Brain pericyte (primary cell): ENCODE measurements at regions not wholly inside any gene's neighbourhood (a gene's known extent, or its start where the extent isn't known, plus 50 kb on each side); places are given as distances from the start of the nearest gene placed in this dataset.
"Not testable (repeated sequence)": the region's sequence is repeated elsewhere in the genome, so short reads cannot be mapped to it uniquely, and the experiment has no call there.

Experiments
- DNase-seq: peaks from one replicate; pipeline ENCODE4 v3.0.0-alpha.2; 2012; ENCODE audit warnings: low read depth, low spot score

DNA sequence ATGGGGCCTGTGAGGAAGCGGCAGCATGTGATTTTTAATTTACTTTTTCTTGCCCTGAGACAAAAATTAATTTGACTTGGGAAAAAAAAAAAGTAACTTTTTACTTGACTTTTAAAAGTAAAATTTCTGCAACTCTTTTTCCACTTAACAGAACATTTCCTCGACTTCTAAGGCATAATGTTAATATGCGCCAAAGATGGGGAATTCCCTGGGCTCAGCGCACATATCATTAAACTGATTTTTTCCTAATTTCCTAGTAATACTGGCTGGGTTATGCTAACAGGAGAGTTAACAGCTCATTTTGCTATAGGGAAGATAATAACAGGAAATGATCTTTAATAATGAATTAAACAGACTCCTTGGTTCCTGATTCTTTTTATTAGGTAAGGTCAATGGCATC, 120.6 kb upstream of the CDH5 start:
- DNase-seq = no peak

GRCh38 chr16:66245072-66245471, 121.4 kb upstream of the CDH5 start:
- DNase-seq = no peak

DNA sequence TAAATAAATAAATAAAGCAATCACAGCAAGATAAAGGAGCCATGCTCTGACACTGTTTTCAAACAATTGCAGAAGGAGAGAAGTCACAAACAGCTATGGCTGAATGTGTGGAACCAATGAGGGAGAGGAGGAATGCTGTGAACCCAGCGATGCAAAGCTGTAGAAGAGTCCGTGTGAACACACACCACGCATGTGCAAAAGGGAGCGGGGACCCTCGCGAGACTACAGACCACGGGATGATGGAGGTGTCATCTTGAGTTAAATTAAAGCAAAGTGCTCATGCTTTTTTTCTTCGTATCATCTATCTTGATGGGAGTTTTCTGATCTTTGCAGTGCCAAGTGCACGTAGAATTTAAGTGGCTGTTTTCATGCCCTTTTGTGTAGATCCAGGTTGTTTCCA, 123.8 kb upstream of the CDH5 start:
- DNase-seq = no peak

GRCh38 chr16:66242206-66242605, 124.3 kb upstream of the CDH5 start:
- not testable (repeated sequence) for DNase-seq

GRCh38 chr16:66240631-66241395, 125.7 kb upstream of the CDH5 start:
- no peak for DNase-seq

- DNase-seq = no peak
These were observed 126.4 kb upstream of the CDH5 start for GRCh38 chr16:66240088-66240487.

DNA sequence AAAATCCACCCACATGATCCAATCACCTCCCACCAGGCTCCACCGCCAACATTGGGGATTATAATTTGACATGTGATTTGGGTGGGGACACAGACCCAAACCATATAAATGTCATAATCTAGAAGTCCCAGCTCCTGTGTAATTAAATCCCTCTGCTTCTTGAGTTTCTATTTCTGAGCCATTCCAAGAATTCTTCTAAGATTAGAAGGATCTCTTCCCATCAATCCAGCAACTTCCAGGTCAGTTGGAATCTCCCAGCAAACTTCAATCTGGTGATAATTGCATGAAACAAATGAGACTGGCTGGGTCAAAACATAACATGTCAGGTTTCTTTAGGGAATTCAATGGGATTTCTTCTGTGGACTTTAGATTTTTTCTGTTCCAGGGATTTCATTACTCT, 127.8 kb upstream of the CDH5 start:
- no peak for DNase-seq

DNA sequence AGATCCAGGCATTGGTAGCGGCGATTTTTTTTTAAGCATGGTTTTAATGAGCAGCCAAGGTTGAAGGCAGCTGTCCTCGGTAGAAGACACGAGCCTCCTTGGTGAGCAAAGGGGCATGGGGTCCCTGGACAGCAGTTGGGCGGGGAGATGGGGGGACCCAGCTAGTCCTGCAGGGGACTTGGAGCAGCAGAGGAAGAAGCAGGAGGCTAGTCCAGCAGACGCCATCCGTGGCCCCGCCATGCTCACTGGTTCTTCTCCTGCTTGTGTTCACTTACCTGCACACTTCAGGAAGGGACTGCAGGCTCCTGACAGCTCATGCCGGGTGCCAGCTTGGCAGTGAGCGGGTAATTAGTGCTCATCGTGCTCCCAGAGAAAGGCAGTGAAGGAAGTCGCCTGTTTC, 130.2 kb upstream of the CDH5 start:
- DNase-seq = no peak

DNA sequence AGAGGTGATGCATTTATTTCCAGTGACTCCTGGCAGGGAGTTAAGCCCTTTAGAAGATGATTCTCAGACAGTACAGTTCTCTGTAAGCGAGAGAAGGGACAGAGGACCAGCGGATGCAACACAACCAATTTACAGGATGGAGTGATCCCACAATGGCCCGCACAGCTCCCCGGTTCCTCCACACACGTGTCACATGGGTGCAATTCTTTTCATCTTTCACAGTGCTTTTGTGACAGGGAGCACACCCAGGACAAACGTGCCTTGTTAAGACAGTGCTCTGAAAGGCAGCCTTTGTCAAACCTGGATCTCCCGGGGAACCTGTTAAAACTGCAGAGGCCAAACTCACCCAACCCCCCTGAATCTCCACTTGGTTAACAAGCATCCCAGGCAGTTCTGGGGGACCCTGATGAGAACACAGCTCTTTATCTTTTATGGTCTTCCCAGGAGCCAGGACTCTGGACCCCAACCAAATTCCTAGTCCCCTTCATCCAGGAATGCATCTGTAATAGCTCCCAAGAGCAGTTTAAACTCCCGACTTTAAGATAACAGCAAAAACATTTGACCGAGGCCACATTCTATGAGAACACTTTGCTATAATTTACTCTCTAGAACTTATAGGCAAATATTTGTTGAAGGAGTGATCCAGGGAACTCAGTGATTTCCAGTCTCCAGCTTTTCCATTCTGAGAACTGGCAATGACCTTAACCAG, 134.9 kb upstream of the CDH5 start:
- DNase-seq = no peak

DNA sequence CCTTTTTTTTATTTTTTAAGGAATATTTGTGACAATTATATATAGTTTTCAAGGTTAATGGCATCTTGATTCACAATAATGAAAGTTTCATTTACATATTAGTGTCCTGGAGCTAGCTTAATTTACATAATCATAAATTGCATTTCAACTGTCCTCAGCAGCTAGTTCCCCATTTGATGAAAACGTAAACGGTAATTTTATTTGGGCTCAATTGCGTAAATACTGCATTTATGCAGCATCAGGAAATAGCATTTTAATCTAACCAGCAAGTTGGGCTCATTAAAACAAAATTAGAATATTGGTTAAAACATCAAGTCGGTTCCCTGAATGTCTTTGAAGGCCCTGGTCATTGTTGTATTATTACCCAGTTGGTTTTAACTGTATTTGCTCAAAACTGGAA, 136.8 kb upstream of the CDH5 start:
- no peak for DNase-seq

- DNase-seq = no peak
These were observed 137.7 kb upstream of the CDH5 start for GRCh38 chr16:66228792-66229191.

GRCh38 chr16:66227766-66228530, 138.5 kb upstream of the CDH5 start:
- DNase-seq = no peak

DNA sequence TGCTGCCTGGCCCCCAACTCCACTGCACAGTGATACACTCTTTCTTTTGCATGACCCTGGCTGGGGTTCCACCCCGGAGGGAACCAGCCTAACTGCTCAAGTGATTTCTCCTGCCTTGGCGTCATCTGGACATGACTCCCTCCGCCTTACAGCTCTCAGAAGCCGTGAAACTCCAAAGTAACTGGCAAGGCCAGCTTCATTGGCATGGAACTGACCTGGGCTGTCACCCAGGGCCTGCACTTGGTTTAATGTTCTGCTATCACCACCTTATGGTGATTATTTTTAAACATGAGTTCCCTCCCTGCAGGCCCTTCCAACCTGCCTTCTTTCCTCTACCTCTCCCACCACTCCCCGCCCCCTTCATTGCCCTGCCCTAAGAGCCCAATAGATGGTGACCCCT, 139.7 kb upstream of the CDH5 start:
- no peak for DNase-seq

DNA sequence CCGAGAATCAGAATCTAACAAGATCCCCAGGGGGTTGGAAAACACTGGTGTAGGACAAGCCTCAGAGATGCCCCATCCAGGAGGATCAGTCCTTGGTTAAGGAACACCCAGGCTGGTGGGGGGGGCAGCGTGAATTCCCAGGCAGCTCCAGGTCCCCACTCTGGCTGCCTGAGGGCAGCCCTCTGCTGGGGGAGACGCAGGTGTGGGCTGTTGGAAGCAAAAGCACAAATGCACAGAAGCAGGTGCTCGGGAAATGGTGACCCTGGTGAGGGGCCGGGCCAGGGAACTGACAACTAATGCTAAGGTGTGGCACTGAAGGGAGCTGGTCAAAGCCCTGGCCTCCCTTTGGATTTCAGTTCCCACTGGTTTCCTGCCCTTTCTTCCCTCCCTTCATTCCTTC, 140.8 kb upstream of the CDH5 start:
- DNase-seq = no peak

DNA sequence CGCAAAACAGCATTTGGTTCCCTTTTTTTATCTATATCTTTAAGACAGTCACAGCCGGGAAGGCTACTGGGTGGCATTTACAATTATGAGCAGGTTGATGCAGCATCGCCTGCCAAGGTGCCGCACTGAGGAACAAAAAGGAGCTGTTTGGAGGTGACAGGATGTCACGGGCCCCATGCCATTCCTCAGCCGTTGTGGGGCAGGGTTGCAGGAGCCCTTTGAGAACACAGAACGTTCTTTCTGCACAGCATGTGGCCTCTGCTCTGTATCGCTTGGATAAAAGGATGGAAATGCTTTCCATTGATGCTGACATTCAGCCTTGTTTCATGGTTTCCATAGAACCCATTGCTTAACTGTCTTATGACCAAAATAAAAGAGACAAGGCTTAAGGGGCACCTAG, 141.9 kb upstream of the CDH5 start:
- DNase-seq = no peak

GRCh38 chr16:66224186-66224585, 142.3 kb upstream of the CDH5 start:
- no peak for DNase-seq

GRCh38 chr16:66223176-66223780, 143.2 kb upstream of the CDH5 start:
- DNase-seq = no peak

DNA sequence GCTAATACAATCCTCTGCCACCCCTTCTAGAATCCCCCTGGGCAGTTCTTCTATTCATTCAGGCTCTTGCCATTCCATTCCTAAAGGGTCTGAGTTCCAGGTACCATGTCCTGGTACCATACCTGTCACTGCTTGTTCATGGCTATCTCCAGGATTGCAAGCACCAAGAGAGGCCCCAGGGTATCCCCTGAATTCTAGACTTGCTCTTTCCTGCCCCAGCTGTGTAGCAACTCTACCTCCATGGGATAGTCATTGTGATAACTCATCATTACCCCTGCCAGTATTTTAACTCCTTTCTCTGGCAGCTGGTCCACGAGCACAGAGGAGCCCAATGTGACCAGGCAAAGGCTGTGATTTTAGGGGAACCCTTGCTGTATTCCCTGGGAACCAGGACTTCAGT, 143.7 kb upstream of the CDH5 start:
- no peak for DNase-seq

GRCh38 chr16:66220702-66221101, 145.8 kb upstream of the CDH5 start:
- DNase-seq = no peak

DNA sequence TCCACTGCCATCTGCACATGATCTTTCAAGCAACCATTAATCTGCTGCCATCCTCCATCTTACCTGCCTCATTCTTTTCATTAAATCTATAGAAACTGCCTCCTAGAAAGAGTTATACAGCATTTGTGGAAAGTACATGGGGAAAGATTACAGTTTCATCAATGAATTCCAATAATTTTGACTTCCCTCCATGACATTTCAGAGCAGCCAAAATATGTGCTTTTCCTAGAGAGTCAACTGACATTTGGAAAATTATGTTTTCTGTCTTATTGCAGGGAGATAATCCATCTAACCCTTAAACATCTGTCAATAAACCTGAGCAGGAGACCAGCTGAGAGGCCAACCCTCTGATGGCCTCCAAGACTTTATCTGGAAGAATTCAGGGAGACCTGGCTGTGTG, 147.0 kb upstream of the CDH5 start:
- DNase-seq = no peak

- no peak for DNase-seq
These were observed 154.1 kb upstream of the CDH5 start for GRCh38 chr16:66212428-66212827.

DNA sequence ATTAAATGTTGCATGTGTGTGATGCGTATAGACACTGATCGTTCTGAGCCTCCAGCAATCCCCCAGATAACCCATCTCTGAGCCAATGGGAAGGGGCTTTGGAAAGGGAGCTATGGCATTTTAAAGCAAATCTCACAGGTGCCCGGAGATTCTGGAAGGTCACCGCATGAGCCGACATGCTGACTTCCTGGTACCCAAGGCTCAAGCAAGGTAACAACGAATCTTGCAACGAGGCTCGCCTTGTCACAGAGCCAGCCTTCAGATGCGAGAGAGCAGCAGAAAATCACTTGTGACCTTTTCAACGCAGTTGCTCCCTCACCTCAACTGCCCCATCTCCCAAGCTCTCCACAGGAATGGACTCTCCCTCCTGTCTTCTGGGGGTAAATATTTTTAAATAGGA, 154.8 kb upstream of the CDH5 start:
- no peak for DNase-seq
